IPS-18a (cell line): ENCODE measurements at regions not wholly inside any gene's neighbourhood (a gene's known extent, or its start where the extent isn't known, plus 50 kb on each side); places are given as distances from the start of the nearest gene placed in this dataset.

Source experiments
- H3K27ac ChIP-seq: one replicate; pipeline ENCODE4 v1.5.1; 2013; ENCODE audit warnings: low read length
- H3K27me3 ChIP-seq: one replicate; pipeline ENCODE4 v1.6.1; 2013; ENCODE audit warnings: mild to moderate bottlenecking, low read length; ENCODE audit not compliant: control insufficient read depth, insufficient read depth
- H3K36me3 ChIP-seq: one replicate; pipeline ENCODE4 v1.6.1; 2013; ENCODE audit warnings: low read depth, low read length; ENCODE audit not compliant: control insufficient read depth
- H3K4me1 ChIP-seq: one replicate; pipeline ENCODE4 v1.6.1; 2013; ENCODE audit warnings: low read depth, low read length; ENCODE audit not compliant: control insufficient read depth
- H3K4me3 ChIP-seq: one replicate; pipeline ENCODE4 v1.5.1; 2013; ENCODE audit warnings: low read length
- H3K9ac ChIP-seq: one replicate; pipeline ENCODE4 v1.6.1; 2013; ENCODE audit warnings: mild to moderate bottlenecking, low read length, moderate library complexity
- H3K9me3 ChIP-seq: one replicate; pipeline ENCODE4 v1.6.1; 2013; ENCODE audit warnings: low read depth, low read length; ENCODE audit not compliant: control insufficient read depth

DNA sequence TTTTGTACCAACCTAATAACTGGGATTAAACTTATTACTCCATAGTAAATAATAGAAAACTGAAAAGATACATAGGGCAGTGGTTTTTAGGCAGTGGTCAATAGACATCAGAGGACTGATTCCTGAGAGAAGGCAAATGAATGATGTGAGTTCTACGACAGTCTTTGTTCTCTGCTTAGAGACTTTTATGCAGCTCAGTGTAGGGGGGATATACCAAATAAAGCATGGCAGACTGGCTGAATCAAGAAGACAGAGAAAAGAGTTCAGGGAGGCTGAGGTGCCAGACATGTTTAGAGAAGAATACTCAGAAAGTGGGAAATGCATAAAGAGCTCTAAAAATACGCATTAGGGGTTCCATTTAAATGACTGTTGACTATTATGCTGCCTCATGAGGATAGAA is 320.8 kb upstream of the FAR2 start:
- Histone ChIP-seq H3K27ac (no peak overlapping the region), H3K9me3 (no peaks in the 10 kb centered on the region), H3K36me3 (no peaks in the 10 kb centered on the region)

DNA sequence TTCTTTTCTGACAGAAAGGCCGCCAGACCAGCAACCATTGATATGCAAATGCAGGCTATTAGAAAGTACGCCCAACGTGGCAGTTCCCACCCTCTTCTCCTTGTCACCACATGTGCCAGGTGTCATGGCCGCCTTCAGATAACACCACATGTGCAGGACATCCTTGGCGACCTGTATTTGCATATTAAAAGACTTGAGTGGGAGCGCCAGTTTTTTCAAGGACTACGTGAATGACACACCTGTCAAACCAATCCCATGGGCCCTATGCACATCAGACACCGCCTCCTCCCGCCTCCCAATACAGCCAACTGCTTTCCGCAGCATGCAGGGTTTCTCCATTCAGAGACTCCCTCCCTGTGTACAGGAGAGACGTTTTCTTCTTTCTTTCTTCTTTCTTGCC is 318.6 kb upstream of the FAR2 start:
- H3K9ac ChIP-seq, result no peak overlapping the region
- no peaks in the 10 kb centered on the region for H3K27me3 ChIP-seq
- H3K36me3 ChIP-seq, result no peaks in the 10 kb centered on the region
- no peak overlapping the region for H3K27ac ChIP-seq
- no peaks in the 10 kb centered on the region for H3K4me1 ChIP-seq
- no peak overlapping the region for H3K4me3 ChIP-seq
- H3K9me3 ChIP-seq, result no peaks in the 10 kb centered on the region

More for the DNA sequence above, 320.8 kb upstream of the FAR2 start:
- Histone ChIP-seq H3K4me3 (no peak overlapping the region), H3K9ac (no peak overlapping the region), H3K27me3 (no peaks in the 10 kb centered on the region), H3K4me1 (no peaks in the 10 kb centered on the region)

DNA sequence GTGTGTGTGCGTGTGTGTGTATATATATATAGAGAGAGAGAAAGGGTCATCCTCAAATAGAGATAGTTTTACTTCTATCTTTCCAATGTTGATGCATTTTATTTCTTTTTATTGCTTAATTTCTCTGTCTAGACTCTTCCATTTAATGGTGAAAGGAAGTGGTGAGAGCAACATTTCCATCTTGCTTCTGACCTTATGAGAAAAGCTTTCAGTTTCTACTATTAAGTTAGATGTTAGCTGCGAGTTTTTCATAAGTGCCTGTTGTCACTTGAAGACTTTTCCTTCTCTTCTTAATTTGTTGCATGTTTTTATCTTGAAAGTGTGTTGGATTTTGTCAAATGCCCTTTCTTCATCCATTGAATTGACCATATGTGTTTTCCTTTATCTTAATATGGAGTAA is 304.4 kb upstream of the FAR2 start:
- no peak overlapping the region for H3K27ac ChIP-seq
- no peaks in the 10 kb centered on the region for H3K4me1 ChIP-seq
- H3K4me3 ChIP-seq, result no peak overlapping the region
- no peak overlapping the region for H3K9ac ChIP-seq
- H3K9me3 ChIP-seq, result no peaks in the 10 kb centered on the region
- H3K36me3 ChIP-seq, result no peaks in the 10 kb centered on the region
- H3K27me3 ChIP-seq, result no peaks in the 10 kb centered on the region

DNA sequence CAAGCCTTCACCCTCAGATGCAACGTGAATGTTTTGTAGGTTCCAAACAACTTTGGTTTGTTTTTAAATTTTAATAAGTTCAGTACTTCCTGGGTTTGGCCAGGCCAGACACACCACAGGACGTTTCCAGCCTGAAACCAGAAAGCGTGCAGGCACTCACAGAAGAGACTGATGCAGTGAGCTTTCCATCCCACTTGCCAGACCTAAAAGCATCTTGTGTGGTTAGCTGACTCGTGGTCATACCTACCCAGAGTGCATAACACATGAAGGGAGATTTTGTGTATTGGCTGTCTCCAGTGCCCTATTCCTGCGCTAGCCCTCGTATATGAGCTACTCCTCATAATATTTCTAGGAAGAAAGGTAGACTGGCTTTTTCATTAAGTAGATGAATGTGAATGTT is 297.3 kb upstream of the FAR2 start:
- Histone ChIP-seq H3K4me3 (no peak overlapping the region), H3K9me3 (no peaks in the 10 kb centered on the region), H3K36me3 (no peaks in the 10 kb centered on the region), H3K4me1 (peaks cover 5% of the 10 kb centered on the region), H3K9ac (no peak overlapping the region), H3K27ac (no peak overlapping the region), H3K27me3 (no peaks in the 10 kb centered on the region)

DNA sequence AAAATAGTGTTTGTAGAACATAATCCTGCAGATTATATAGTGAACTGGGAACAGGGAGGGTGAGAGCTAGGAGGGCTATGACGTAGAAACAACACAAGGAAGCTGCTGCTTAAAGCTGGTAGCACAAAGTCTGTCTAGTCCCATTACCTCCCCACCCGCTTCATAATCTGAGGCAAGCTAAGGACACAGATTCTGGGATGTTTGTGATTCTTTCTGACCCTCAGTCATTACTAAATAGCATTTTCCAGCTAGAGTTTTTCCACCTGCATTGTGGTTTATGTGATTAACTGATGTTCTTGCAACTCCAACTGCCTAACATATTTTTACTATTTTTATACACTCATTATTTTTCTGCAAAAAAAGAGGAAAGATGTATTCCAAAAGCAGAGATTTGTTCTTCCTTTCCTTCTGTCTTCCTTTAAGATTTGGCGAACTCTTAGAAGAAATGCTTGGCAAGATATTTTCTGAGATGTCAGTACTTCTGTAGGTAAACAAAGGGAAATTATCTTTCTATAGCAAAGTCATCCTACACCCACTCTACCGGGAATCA is 293.2 kb upstream of the FAR2 start:
- Histone ChIP-seq H3K27ac (no peak overlapping the region), H3K4me1 (peaks cover 5% of the 10 kb centered on the region), H3K4me3 (no peak overlapping the region), H3K27me3 (no peaks in the 10 kb centered on the region), H3K9me3 (no peaks in the 10 kb centered on the region), H3K36me3 (no peaks in the 10 kb centered on the region), H3K9ac (no peak overlapping the region)

DNA sequence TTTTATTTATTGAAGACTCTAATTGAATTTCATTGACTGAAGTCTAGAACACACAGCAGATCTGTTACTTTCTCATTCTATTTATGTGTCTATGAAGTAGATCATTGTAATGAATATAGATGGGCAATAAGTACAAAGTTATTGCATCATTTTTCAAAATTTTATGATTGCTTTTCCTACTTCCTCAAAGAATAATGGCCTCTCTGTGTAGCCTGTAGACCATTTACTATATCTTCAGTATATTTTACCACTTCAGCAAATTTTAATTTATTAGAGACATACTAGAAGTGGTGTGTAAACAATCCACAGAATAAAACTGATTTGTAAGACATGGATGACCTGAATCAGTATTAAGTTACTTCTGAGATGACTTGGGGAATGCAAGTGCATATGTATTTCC is 291.7 kb upstream of the FAR2 start:
- Histone ChIP-seq H3K4me1 (peaks cover 5% of the 10 kb centered on the region), H3K9ac (no peak overlapping the region), H3K4me3 (no peak overlapping the region), H3K9me3 (no peaks in the 10 kb centered on the region), H3K27me3 (no peaks in the 10 kb centered on the region), H3K27ac (no peak overlapping the region), H3K36me3 (no peaks in the 10 kb centered on the region)

DNA sequence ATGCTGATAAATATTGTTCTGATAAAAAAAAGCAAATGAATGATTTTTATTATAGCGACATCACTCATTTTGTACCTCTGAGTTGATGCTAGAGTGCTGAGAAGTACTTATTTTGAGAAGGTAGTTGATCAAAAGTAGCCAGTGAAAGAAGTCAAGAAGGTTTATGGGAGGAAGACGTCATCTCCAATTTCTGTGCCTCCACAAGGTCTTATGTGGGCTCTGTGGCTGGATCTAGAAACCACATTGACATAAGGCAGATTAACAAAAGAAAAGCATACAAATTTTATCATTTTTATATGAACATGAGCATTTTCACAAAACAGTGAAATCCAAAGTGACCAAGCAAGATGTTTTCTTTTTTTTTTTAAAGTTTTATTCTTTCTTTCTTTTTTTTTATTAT is 289.5 kb upstream of the FAR2 start:
- Histone ChIP-seq H3K27me3 (no peaks in the 10 kb centered on the region), H3K9ac (no peak overlapping the region), H3K4me1 (peaks cover 5% of the 10 kb centered on the region), H3K27ac (no peak overlapping the region), H3K9me3 (no peaks in the 10 kb centered on the region), H3K4me3 (no peak overlapping the region), H3K36me3 (no peaks in the 10 kb centered on the region)

DNA sequence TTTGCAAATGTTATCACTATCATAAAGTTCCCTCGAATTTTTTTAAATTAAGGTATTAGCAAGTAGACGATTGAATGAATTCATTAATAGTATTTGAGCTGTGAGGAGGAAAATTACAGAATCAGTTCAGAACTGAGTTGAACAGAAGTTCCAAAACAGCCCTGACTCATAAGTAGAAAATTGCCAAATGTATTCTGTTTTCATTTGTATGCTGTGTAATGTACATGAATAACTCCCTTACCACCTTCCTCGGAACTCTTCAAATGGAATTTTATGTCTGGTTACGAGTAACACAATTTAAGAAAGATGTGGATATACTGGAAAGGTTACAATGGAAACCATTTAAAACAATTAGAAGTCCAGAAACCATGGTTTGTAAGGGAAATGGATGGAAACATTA is 283.3 kb upstream of the FAR2 start:
- Histone ChIP-seq H3K27me3 (peaks cover 40% of the 10 kb centered on the region), H3K4me3 (no peak overlapping the region), H3K9me3 (no peaks in the 10 kb centered on the region), H3K36me3 (no peaks in the 10 kb centered on the region), H3K9ac (no peak overlapping the region), H3K27ac (no peak overlapping the region), H3K4me1 (peaks cover 10% of the 10 kb centered on the region)

DNA sequence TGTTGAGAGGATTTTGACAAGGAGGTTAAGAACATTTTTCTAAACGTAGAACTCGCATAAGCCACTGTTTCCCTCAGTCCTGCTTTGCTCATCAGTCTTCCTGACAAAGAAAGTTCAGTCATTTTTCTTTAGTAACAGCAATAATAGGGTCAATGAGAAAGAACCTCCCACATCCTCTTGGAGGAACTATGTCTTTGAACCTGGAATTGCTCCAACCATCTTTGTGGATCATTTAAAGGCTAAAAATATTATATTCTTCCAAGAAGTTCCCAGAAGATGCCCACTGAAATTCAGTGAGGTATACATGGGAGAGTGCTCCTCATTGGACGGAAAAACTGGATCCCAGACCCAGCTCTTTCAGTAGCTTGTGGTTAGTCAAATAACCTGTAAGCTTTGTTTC is 282.8 kb upstream of the FAR2 start:
- Histone ChIP-seq H3K4me1 (peaks cover 10% of the 10 kb centered on the region), H3K9me3 (no peaks in the 10 kb centered on the region), H3K27ac (no peak overlapping the region), H3K27me3 (peaks cover 40% of the 10 kb centered on the region), H3K36me3 (no peaks in the 10 kb centered on the region), H3K9ac (no peak overlapping the region), H3K4me3 (no peak overlapping the region)

DNA sequence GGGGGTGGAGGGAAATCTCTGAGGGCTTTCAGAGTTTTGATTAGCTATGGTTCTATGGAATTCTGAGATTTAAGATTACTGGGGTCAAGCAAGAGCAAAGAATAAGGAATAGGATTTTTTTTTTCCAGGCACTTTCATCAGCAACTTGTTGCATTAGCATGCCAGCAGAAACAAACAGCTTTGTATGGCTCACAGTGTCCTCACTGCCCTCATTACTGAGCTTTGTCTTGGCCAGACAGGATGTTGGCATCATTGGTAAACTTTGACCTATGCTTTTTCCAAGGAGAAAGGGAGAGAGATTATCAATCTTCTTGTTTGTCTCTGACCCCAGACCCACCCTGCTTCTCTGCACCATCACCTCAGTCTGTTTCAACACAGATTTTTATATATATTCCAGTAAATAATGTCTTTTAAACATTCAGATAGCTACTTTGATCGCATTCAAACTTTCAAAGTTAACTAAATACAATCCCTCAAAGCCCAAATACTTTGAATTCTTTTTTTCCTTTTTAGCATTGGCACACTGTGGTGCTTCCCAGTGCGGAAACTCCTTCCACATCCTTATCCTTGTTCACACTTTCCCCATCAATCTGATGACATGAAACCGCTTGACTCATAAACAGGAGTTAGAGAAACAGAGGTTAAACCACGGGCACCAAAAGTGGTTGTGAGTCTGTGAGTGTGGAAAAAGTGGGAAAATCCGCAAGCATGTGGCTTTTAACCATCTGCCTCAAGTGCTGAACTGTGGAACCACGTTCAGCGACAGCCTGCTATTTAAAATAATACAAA is 282.2 kb upstream of the FAR2 start:
- Histone ChIP-seq H3K4me3 (no peak overlapping the region), H3K9ac (no peak overlapping the region), H3K9me3 (no peaks in the 10 kb centered on the region)

DNA sequence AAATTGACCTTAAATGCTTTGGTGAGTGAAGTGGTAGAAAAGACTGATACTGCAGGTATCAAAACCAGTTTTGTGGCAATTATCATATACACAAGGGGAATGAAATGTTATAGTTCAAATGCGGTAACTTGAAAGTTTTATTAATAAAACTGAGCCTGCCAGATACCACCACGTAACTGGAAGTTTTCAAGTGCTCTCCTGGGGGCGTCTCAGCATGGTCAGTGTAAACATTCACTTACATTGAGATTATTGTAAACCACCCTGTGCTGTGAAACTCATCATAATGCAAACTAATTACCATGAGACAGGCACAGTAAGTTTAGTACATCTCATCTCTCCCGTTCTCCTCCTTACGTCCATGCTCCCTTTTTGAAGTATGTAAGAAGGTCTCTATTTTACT is 280.7 kb upstream of the FAR2 start:
- no peaks in the 10 kb centered on the region for H3K9me3 ChIP-seq

More for the DNA sequence above, 282.2 kb upstream of the FAR2 start:
- Histone ChIP-seq H3K27me3 (peaks cover 40% of the 10 kb centered on the region), H3K4me1 (peaks cover 10% of the 10 kb centered on the region), H3K27ac (no peak overlapping the region), H3K36me3 (no peaks in the 10 kb centered on the region)

DNA sequence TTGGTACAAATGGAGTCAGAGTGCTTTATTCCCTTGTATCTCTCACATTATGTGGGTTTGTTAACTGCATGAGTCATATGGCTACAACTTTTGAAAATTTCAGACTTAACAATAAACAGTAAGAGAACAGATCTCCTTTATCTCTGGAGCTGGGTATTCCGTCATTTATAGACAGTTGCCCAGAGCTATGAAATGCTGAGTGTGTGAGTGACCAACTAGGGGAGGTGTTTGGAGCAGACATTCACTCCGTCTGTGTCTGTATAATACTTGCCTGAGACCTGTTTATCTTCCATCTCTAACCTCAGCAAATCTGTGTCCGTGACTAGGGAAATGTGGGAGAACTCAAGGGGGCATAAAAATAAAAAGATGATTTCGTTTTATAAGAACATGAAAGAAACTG is 279.9 kb upstream of the FAR2 start:
- Histone ChIP-seq H3K9me3 (no peaks in the 10 kb centered on the region), H3K27me3 (peaks cover 40% of the 10 kb centered on the region), H3K36me3 (no peaks in the 10 kb centered on the region), H3K27ac (no peak overlapping the region), H3K4me1 (peaks cover 10% of the 10 kb centered on the region), H3K4me3 (no peak overlapping the region), H3K9ac (no peak overlapping the region)

More for the DNA sequence above, 280.7 kb upstream of the FAR2 start:
- H3K4me3 ChIP-seq, result no peak overlapping the region
- H3K4me1 ChIP-seq, result peaks cover 10% of the 10 kb centered on the region
- peaks cover 40% of the 10 kb centered on the region for H3K27me3 ChIP-seq
- H3K36me3 ChIP-seq, result no peaks in the 10 kb centered on the region
- H3K9ac ChIP-seq, result no peak overlapping the region
- H3K27ac ChIP-seq, result no peak overlapping the region
